ENCODE measurements at regions not wholly inside any gene's neighbourhood (a gene's known extent, or its start where the extent isn't known, plus 50 kb on each side); places are given as distances from the start of the nearest gene placed in this dataset.

- TF ChIP-seq CTCF (IDR thresholded peaks at IDR 0.05) (no peak), SP1 (CRISPR knock-in tag; conservative IDR thresholded peaks at IDR 0.05) (no peak), ATF1 (CRISPR knock-in tag; IDR thresholded peaks at IDR 0.05) (no peak), FOXK1 (CRISPR knock-in tag; IDR thresholded peaks at IDR 0.05) (no peak), ZNF317 (CRISPR knock-in tag; IDR thresholded peaks at IDR 0.05; ENCODE audit: borderline replicate concordance, low read depth) (no peak), MAX (CRISPR knock-in tag; IDR thresholded peaks at IDR 0.05) (no peak), ZMAT4 (CRISPR knock-in tag; IDR thresholded peaks at IDR 0.05) (no peak)
Observed at GRCh38 chr5:116719106-116719505, 144.5 kb upstream of the SEMA6A start.
